ENCODE measurements at regions not wholly inside any gene's neighbourhood (a gene's known extent, or its start where the extent isn't known, plus 50 kb on each side); places are given as distances from the start of the nearest gene placed in this dataset.

DNA sequence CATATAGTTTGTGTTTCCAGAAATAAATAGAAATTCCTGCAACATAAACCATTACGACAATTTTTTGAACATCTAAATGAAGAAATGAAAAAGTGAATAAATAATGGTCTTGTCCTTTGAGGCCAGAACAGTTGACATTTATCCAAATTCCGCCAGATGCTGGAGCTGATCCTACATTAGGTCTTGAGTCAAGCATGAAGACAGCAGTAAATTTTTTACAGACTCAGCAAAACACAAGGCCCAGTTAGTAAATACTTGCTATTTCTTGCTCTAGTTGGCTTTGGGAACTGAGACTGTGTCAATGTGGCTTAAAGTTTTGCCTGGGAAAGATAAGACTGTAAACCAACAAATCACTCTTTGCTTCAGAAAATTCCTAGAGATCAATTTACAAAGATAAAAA lies 540.1 kb upstream of the RGS18 start:
- TF ChIP-seq, protein P1, sequence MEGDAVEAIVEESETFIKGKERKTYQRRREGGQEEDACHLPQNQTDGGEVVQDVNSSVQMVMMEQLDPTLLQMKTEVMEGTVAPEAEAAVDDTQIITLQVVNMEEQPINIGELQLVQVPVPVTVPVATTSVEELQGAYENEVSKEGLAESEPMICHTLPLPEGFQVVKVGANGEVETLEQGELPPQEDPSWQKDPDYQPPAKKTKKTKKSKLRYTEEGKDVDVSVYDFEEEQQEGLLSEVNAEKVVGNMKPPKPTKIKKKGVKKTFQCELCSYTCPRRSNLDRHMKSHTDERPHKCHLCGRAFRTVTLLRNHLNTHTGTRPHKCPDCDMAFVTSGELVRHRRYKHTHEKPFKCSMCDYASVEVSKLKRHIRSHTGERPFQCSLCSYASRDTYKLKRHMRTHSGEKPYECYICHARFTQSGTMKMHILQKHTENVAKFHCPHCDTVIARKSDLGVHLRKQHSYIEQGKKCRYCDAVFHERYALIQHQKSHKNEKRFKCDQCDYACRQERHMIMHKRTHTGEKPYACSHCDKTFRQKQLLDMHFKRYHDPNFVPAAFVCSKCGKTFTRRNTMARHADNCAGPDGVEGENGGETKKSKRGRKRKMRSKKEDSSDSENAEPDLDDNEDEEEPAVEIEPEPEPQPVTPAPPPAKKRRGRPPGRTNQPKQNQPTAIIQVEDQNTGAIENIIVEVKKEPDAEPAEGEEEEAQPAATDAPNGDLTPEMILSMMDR (IDR thresholded peaks at IDR 0.05) = no peak
- TF ChIP-seq POLR2A (IDR thresholded peaks at IDR 0.05; ENCODE audit: low read depth) = no peak
- TF ChIP-seq EP300 (IDR thresholded peaks at IDR 0.05) = no peak
- TF ChIP-seq POLR2AphosphoS5 (IDR thresholded peaks at IDR 0.05) = no peak
